CD4-positive, alpha-beta T cell (primary cell): ENCODE measurements at regions not wholly inside any gene's neighbourhood (a gene's known extent, or its start where the extent isn't known, plus 50 kb on each side); places are given as distances from the start of the nearest gene placed in this dataset.
"Not testable (repeated sequence)": the region's sequence is repeated elsewhere in the genome, so short reads cannot be mapped to it uniquely, and the experiment has no call there.

Experiments
- ATAC-seq: fragments of 200-7000 bp; cut with Tn5 transposase; one replicate; pipeline ENCODE4 v1.10.0; 2022; ENCODE audit warnings: mild to moderate bottlenecking; ENCODE audit not compliant: poor library complexity
- CTCF ChIA-PET: fragments of 350-600 bp; sonication (Branson Sonifier 250); formaldehyde crosslinking; loops from one replicate; lab custom pipeline; 2021; ENCODE audit warnings: antibody characterized with exemption, inconsistent platforms; lab: Charles Lee
- POLR2A ChIA-PET: fragments of 350-600 bp; sonication (Branson Sonifier 250); formaldehyde crosslinking; loops from one replicate; lab custom pipeline; 2021; ENCODE audit warnings: antibody characterized with exemption, inconsistent platforms; lab: Charles Lee
- DNase-seq, 14 experiments: peaks; one replicate each; pipeline ENCODE4 v3.0.0-alpha.2; 2013 to 2020; ENCODE audit warnings: mixed read lengths in 2 of 14
- H3K27ac ChIP-seq, 2 donors: one replicate each; pipeline versions ENCODE4 v1.5.1 to v1.7.0; 2013; ENCODE audit warnings: low read length in 2 of 2, low read depth in 1 of 2, mild to moderate bottlenecking in 1 of 2
- H3K27me3 ChIP-seq, 2 experiments: 1 replicate in 1 of 2; 2 replicates in 1 of 2; pipeline versions ENCODE4 v1.6.1 to v1.7.0; 2013; ENCODE audit warnings: low read length in 2 of 2, control low read depth in 1 of 2, mild to moderate bottlenecking in 1 of 2, moderate library complexity in 1 of 2; ENCODE audit not compliant: insufficient read depth in 2 of 2, control insufficient read depth in 1 of 2
- H3K36me3 ChIP-seq: one replicate; pipeline ENCODE4 v1.6.1; 2013; ENCODE audit warnings: low read length, control low read depth; ENCODE audit not compliant: insufficient read depth
- H3K4me1 ChIP-seq: one replicate; pipeline ENCODE4 v1.6.1; 2013; ENCODE audit warnings: low read length, control low read depth; ENCODE audit not compliant: insufficient read depth
- H3K4me3 ChIP-seq: one replicate; pipeline ENCODE4 v1.5.1; 2013; ENCODE audit warnings: mild to moderate bottlenecking, low read length, moderate library complexity
- H3K9me3 ChIP-seq, 2 experiments: 1 replicate in 1 of 2; 2 replicates in 1 of 2; pipeline versions ENCODE4 v1.6.1 to v1.7.0; 2013; ENCODE audit warnings: low read length in 2 of 2, mild to moderate bottlenecking in 2 of 2, control low read depth in 1 of 2, moderate library complexity in 1 of 2; ENCODE audit not compliant: control insufficient read depth in 1 of 2, insufficient read depth in 1 of 2
- H3K27ac Mint-ChIP-seq: one replicate; pipeline ENCODE4 v1.8.0; 2020; ENCODE audit warnings: mixed read lengths
- H3K27me3 Mint-ChIP-seq: one replicate; pipeline ENCODE4 v1.8.0; 2021; ENCODE audit warnings: mixed read lengths
- H3K36me3 Mint-ChIP-seq: one replicate; pipeline ENCODE4 v1.8.0; 2021; ENCODE audit warnings: low read depth, mixed read lengths
- H3K4me1 Mint-ChIP-seq: one replicate; pipeline ENCODE4 v1.8.0; 2021; ENCODE audit warnings: low read depth, mixed read lengths
- H3K4me3 Mint-ChIP-seq: one replicate; pipeline ENCODE4 v1.8.0; 2020; ENCODE audit warnings: mild to moderate bottlenecking, mixed read lengths
- H3K9me3 Mint-ChIP-seq: one replicate; pipeline ENCODE4 v1.8.0; 2020; ENCODE audit warnings: mixed read lengths
- CTCF ChIP-seq: fragments of 200-600 bp; IDR thresholded peaks from one replicate; pipeline ENCODE4 v1.8.0; 2022; ENCODE audit warnings: antibody characterized with exemption, mild to moderate bottlenecking
- intact Hi-C, 2 experiments: fragments of 100-400 bp; cut with DNase I in 1 of 2; cut with micrococcal nuclease in 1 of 2; formaldehyde crosslinking; loops; one replicate each; pipeline versions ENCODE4 v1.15.1 to v1.9.0; 2023 to 2025; cut with DNase I, micrococcal nuclease

GRCh38 chr13:106083620-106084350 lies 451.7 kb downstream of the EFNB2 start:
- Histone ChIP-seq H3K4me1 (no peaks in the 10 kb centered on the region), H3K36me3 (no peaks in the 10 kb centered on the region), H3K27ac (no peak overlapping the region), H3K4me3 (no peak overlapping the region), H3K27me3 (no peaks in the 10 kb centered on the region), H3K9me3 (no peaks in the 10 kb centered on the region)
- Mint-ChIP-seq H3K9me3 (peaks cover 2% of the 10 kb centered on the region), H3K4me3 (no peak overlapping the region), H3K4me1 (no peaks in the 10 kb centered on the region), H3K27ac (no peak overlapping the region), H3K36me3 (no peaks in the 10 kb centered on the region), H3K27me3 (no peaks in the 10 kb centered on the region)
- ATAC-seq (no peak), DNase-seq (no peak)
- ChIA-PET CTCF (no interaction called here), POLR2A (no interaction called here)
- TF ChIP-seq CTCF = no peak
- intact Hi-C loops = no loop called here

GRCh38 chr13:106081221-106081620 lies 454.2 kb downstream of the EFNB2 start:
- H3K27me3 Mint-ChIP-seq, H3K4me1 ChIP-seq, H3K9me3 Mint-ChIP-seq, H3K4me3 ChIP-seq, H3K27me3 ChIP-seq, H3K36me3 Mint-ChIP-seq, ATAC-seq, DNase-seq, POLR2A ChIA-PET, H3K4me3 Mint-ChIP-seq, H3K27ac ChIP-seq, H3K27ac Mint-ChIP-seq, H3K36me3 ChIP-seq, H3K9me3 ChIP-seq, intact Hi-C loops, H3K4me1 Mint-ChIP-seq: not testable (repeated sequence)
- CTCF ChIA-PET = interaction anchor here (1.2 kb wide), 1 partner anchor 8 kb away, joined by 4 read pairs; no protein-coding TSS in a partner anchor

GRCh38 chr13:106078191-106078590 lies 457.3 kb downstream of the EFNB2 start:
- Mint-ChIP-seq H3K4me3 (no peak overlapping the region), H3K4me1 (no peaks in the 10 kb centered on the region), H3K27me3 (peaks cover 5% of the 10 kb centered on the region), H3K36me3 (no peaks in the 10 kb centered on the region), H3K9me3 (peaks cover 2% of the 10 kb centered on the region), H3K27ac (no peak overlapping the region)
- no peak for TF ChIP-seq CTCF
- H3K27me3 ChIP-seq = no peaks in the 10 kb centered on the region
- POLR2A ChIA-PET = no interaction called here
- no peak for DNase-seq
- CTCF ChIA-PET = interaction anchor here (1.1 kb wide), 1 partner anchor 10 kb away, joined by 3 read pairs; no protein-coding TSS in a partner anchor
- no peak overlapping the region for H3K27ac ChIP-seq
- intact Hi-C loops = no loop called here
- no peaks in the 10 kb centered on the region for H3K9me3 ChIP-seq
- H3K36me3 ChIP-seq = no peaks in the 10 kb centered on the region
- no peak overlapping the region for H3K4me3 ChIP-seq
- no peaks in the 10 kb centered on the region for H3K4me1 ChIP-seq
- no peak for ATAC-seq

GRCh38 chr13:106077017-106077416 lies 458.4 kb downstream of the EFNB2 start:
- CTCF ChIA-PET = no interaction called here
- H3K9me3 Mint-ChIP-seq = peaks cover 2% of the 10 kb centered on the region
- Histone ChIP-seq H3K27me3 (no peaks in the 10 kb centered on the region), H3K4me3 (no peak overlapping the region), H3K4me1 (no peaks in the 10 kb centered on the region), H3K27ac (no peak overlapping the region), H3K36me3 (no peaks in the 10 kb centered on the region), H3K9me3 (no peaks in the 10 kb centered on the region)
- ATAC-seq (no peak), DNase-seq (no peak)
- intact Hi-C loops = no loop called here
- no peak overlapping the region for H3K27ac Mint-ChIP-seq
- H3K27me3 Mint-ChIP-seq = peaks cover 5% of the 10 kb centered on the region
- no peaks in the 10 kb centered on the region for H3K4me1 Mint-ChIP-seq
- POLR2A ChIA-PET = no interaction called here
- H3K4me3 Mint-ChIP-seq = no peak overlapping the region
- no peak for TF ChIP-seq CTCF
- H3K36me3 Mint-ChIP-seq = no peaks in the 10 kb centered on the region
